ENCODE measurements at regions not wholly inside any gene's neighbourhood (a gene's known extent, or its start where the extent isn't known, plus 50 kb on each side); places are given as distances from the start of the nearest gene placed in this dataset.

DNA sequence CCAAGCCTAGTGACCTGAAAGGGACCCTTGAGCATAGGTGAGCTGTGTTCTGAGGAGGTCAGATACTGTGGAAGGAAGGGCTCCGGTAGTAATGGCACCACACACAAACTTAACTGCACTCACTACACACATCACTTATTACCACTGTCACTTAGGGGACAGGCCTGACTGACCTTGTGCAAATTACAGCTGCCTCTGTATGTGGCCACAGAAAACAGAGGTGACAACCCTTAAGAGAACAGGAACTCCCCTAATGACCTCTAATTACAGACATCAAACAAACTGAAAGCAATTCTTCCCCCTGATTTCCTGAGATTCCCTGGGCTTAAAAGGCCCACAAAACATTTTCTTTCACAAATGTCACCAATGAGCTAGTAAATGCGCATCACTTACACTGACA is 360.6 kb downstream of the RND3 start:
- DNase-seq: no peak
- H3K27ac ChIP-seq: no peak overlapping the region
- H3K4me3 ChIP-seq: no peak overlapping the region
- H3K4me1 ChIP-seq: no peaks in the 10 kb centered on the region
- no peaks in the 10 kb centered on the region for H3K27me3 ChIP-seq (replicated peaks in 1 of 7)
- no peak for TF ChIP-seq POLR2AphosphoS5 (IDR thresholded peaks at IDR 0.05)
- TF ChIP-seq POLR2A (IDR thresholded peaks at IDR 0.05): no peak
- TF ChIP-seq, protein P1, sequence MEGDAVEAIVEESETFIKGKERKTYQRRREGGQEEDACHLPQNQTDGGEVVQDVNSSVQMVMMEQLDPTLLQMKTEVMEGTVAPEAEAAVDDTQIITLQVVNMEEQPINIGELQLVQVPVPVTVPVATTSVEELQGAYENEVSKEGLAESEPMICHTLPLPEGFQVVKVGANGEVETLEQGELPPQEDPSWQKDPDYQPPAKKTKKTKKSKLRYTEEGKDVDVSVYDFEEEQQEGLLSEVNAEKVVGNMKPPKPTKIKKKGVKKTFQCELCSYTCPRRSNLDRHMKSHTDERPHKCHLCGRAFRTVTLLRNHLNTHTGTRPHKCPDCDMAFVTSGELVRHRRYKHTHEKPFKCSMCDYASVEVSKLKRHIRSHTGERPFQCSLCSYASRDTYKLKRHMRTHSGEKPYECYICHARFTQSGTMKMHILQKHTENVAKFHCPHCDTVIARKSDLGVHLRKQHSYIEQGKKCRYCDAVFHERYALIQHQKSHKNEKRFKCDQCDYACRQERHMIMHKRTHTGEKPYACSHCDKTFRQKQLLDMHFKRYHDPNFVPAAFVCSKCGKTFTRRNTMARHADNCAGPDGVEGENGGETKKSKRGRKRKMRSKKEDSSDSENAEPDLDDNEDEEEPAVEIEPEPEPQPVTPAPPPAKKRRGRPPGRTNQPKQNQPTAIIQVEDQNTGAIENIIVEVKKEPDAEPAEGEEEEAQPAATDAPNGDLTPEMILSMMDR (IDR thresholded peaks at IDR 0.05 in 8 of 11, conservative IDR thresholded peaks at IDR 0.05 in 3 of 11): no peak
- no peaks in the 10 kb centered on the region for H3K36me3 ChIP-seq
- intact Hi-C loops (cut with DNase I; ENCODE audit: low total_unique reads): no loop called here
- 82 to 91% (median 85%) methylated on average over 2 of the region's 2 CpGs for WGBS, 5 donors
- peaks cover 0 to 7% (median 0%) of the 10 kb centered on the region in 8 donors for H3K9me3 ChIP-seq

DNA sequence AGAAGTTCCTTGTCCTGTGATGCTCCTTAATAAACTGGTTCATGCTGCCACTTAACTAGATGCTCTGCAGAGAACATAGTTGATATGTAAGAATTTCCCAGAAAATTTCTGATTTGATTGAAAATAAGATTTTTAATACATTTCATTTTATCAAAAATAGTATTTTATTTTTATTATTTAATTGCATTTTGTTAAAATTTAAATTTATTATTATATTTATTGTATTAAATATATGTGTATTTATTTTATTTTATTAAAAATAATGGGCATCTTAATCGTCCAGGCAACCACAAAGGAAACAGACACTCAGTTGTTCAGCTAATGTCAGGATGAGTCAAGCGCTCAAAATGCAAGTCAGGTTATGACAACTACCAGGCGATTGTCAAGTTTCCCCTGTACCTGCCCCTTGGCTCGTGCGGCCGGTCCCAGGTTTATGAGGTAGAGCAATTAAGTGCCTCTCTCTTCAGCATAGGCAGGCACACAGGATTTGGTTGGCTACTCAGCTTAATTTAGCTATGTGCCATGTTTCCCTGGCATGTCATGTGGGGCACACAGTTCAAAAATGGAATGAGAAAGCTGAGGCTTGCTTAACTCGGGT is 361.2 kb downstream of the RND3 start:
- Histone ChIP-seq H3K9me3 (peaks cover 0 to 7% (median 0%) of the 10 kb centered on the region in 8 donors), H3K36me3 (no peaks in the 10 kb centered on the region), H3K4me1 (no peaks in the 10 kb centered on the region), H3K4me3 (no peak overlapping the region), H3K27ac (no peak overlapping the region), H3K27me3 (replicated peaks in 1 of 7) (no peaks in the 10 kb centered on the region)
- TF ChIP-seq POLR2A (IDR thresholded peaks at IDR 0.05) (no peak), POLR2AphosphoS5 (IDR thresholded peaks at IDR 0.05) (no peak)
- TF ChIP-seq, protein P1 (IDR thresholded peaks at IDR 0.05 in 8 of 11, conservative IDR thresholded peaks at IDR 0.05 in 3 of 11): no peak
- intact Hi-C loops (cut with DNase I; ENCODE audit: low total_unique reads): no loop called here
- DNase-seq: no peak
- 81 to 92% (median 90%) methylated on average over 7 of the region's 7 CpGs for WGBS, 5 donors

DNA sequence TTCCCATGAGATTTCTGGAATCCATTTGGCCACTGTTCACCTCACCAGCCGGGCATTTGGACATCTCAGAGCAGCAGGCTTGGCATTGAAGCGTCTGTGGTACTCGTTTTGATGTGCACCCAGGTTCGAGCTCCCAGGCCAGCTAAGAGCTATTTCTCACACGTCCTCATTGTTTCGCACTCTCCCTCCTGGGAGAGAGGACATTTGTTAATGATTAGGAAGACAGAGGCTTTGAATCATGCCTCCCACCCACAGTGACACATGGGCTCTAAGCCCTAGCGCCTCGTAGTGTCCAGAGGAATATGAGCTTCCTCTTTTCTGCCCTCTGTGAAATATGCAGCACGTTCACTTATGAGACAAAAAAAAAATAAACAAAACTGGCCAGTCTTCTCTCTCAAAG is 361.8 kb downstream of the RND3 start:
- no peak for TF ChIP-seq POLR2AphosphoS5 (IDR thresholded peaks at IDR 0.05)
- TF ChIP-seq POLR2A (IDR thresholded peaks at IDR 0.05): no peak
- TF ChIP-seq, protein P1 (IDR thresholded peaks at IDR 0.05 in 8 of 11, conservative IDR thresholded peaks at IDR 0.05 in 3 of 11): no peak
- Histone ChIP-seq H3K36me3 (no peaks in the 10 kb centered on the region), H3K9me3 (peaks cover 0 to 7% (median 0%) of the 10 kb centered on the region in 8 donors), H3K27ac (no peak overlapping the region), H3K27me3 (replicated peaks in 1 of 7) (no peaks in the 10 kb centered on the region), H3K4me3 (no peak overlapping the region), H3K4me1 (no peaks in the 10 kb centered on the region)
- intact Hi-C loops (cut with DNase I; ENCODE audit: low total_unique reads): no loop called here
- 45 to 57% (median 48%) methylated on average over 9 of the region's 9 CpGs for WGBS, 5 donors
- no peak for DNase-seq

DNA sequence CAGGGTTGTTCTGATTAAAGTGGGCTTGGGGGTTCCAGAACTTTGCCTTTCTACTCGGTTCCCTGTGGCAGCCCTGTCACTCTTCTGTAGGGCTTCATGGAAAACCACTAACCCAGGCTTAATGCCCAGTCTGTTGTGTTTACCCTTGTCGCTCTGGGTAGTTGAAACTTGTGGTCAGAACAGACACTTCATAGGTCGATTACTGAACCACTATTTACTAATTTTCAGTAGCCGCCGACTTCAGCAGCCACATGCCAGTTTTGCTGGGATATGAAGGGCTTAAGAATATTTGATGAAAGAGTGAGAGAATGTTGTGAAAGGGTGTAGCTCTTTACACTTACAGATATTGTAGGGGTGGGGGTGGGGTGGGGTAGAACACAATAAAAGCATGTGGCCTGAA is 362.3 kb downstream of the RND3 start:
- Histone ChIP-seq H3K9me3 (peaks cover 0 to 7% (median 0%) of the 10 kb centered on the region in 8 donors), H3K36me3 (no peaks in the 10 kb centered on the region), H3K4me1 (no peaks in the 10 kb centered on the region), H3K27ac (no peak overlapping the region), H3K27me3 (replicated peaks in 1 of 7) (no peaks in the 10 kb centered on the region), H3K4me3 (no peak overlapping the region)
- DNase-seq: no peak
- intact Hi-C loops (cut with DNase I; ENCODE audit: low total_unique reads): no loop called here
- TF ChIP-seq, protein P1 (IDR thresholded peaks at IDR 0.05 in 8 of 11, conservative IDR thresholded peaks at IDR 0.05 in 3 of 11): no peak
- TF ChIP-seq POLR2AphosphoS5 (IDR thresholded peaks at IDR 0.05) (no peak), POLR2A (IDR thresholded peaks at IDR 0.05) (no peak)
- 80 to 90% (median 87%) methylated on average over 5 of the region's 5 CpGs for WGBS, 5 donors

Measured in spleen (tissue), 11 donors.